NB4 (cell line): ENCODE measurements at regions not wholly inside any gene's neighbourhood (a gene's known extent, or its start where the extent isn't known, plus 50 kb on each side); places are given as distances from the start of the nearest gene placed in this dataset.

ENCODE experiments used
- MYC ChIP-seq: IDR thresholded peaks from 2 replicates; pipeline ENCODE4 v1.6.1; 2011; ENCODE audit warnings: low read depth, low read length
- POLR2A ChIP-seq: IDR thresholded peaks from 2 replicates; pipeline ENCODE4 v1.6.1; 2011; ENCODE audit warnings: mild to moderate bottlenecking; ENCODE audit not compliant: insufficient read length; ENCODE audit errors: extremely low read depth
- TF ChIP-seq, protein P1 (sequence below): IDR thresholded peaks from one replicate; pipeline ENCODE4 v1.5.1; 2012; ENCODE audit warnings: low read depth, low read length

DNA sequence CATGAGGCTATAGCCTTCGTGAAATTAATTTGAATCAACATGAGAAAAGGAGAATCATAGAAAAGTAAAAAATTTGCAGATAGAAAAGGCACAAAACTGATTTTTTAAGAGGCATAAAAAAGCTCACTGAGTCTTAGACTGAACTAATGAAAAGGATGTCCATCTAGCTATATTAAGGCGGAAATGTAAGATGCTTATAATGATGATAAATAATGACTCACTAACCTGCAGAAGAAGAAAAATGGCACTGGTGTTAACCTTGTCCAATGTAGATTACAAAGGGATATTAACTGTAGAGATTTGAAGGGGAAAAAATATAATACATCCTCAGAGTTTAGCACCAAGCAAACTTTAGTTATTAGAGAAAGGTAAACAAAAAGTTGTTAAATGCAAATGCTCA lies 1098.0 kb upstream of the DDX18 start:
- no peak for TF ChIP-seq MYC
- TF ChIP-seq, protein P1, sequence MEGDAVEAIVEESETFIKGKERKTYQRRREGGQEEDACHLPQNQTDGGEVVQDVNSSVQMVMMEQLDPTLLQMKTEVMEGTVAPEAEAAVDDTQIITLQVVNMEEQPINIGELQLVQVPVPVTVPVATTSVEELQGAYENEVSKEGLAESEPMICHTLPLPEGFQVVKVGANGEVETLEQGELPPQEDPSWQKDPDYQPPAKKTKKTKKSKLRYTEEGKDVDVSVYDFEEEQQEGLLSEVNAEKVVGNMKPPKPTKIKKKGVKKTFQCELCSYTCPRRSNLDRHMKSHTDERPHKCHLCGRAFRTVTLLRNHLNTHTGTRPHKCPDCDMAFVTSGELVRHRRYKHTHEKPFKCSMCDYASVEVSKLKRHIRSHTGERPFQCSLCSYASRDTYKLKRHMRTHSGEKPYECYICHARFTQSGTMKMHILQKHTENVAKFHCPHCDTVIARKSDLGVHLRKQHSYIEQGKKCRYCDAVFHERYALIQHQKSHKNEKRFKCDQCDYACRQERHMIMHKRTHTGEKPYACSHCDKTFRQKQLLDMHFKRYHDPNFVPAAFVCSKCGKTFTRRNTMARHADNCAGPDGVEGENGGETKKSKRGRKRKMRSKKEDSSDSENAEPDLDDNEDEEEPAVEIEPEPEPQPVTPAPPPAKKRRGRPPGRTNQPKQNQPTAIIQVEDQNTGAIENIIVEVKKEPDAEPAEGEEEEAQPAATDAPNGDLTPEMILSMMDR, result no peak
- no peak for TF ChIP-seq POLR2A
